ENCODE measurements at regions not wholly inside any gene's neighbourhood (a gene's known extent, or its start where the extent isn't known, plus 50 kb on each side); places are given as distances from the start of the nearest gene placed in this dataset.

DNA sequence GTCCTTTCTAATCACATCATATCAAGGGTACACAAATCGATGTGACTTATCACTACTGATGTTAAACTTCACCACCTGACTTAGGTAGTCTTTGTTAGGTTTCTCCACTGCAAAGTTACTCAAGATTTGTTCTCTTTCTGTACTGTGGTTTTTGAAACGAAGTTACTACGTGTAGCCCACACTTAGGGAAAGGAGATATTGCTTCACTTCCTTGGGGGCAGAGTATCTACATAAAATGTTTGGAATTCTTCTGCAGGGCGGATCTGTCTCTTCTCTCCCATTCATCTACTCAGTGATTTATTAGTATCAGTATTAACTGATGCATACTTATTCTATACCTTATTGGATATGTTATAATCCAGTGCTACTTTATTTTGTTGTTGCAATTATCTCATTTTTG is 403.6 kb upstream of the MON1B start:
- TF ChIP-seq GATA2 (IDR thresholded peaks at IDR 0.05; ENCODE audit: low read depth, low read length) (no peak), GATA3 (IDR thresholded peaks at IDR 0.05; ENCODE audit: low read depth, low read length) (no peak)
